ENCODE measurements at regions not wholly inside any gene's neighbourhood (a gene's known extent, or its start where the extent isn't known, plus 50 kb on each side); places are given as distances from the start of the nearest gene placed in this dataset. TPM values are rescaled to one million over a fixed set of nuclear protein-coding genes. Genes with fewer than 3 reads are reported as not detected.

GRCh38 chr4:75101906-75102786 is 169.2 kb downstream of the PARM1 start:
- H3K9me3 ChIP-seq: no peaks in the 10 kb centered on the region
- DNase-seq: no peak
- no peaks in the 10 kb centered on the region for H3K27me3 ChIP-seq
- TF ChIP-seq, protein P1, sequence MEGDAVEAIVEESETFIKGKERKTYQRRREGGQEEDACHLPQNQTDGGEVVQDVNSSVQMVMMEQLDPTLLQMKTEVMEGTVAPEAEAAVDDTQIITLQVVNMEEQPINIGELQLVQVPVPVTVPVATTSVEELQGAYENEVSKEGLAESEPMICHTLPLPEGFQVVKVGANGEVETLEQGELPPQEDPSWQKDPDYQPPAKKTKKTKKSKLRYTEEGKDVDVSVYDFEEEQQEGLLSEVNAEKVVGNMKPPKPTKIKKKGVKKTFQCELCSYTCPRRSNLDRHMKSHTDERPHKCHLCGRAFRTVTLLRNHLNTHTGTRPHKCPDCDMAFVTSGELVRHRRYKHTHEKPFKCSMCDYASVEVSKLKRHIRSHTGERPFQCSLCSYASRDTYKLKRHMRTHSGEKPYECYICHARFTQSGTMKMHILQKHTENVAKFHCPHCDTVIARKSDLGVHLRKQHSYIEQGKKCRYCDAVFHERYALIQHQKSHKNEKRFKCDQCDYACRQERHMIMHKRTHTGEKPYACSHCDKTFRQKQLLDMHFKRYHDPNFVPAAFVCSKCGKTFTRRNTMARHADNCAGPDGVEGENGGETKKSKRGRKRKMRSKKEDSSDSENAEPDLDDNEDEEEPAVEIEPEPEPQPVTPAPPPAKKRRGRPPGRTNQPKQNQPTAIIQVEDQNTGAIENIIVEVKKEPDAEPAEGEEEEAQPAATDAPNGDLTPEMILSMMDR (IDR thresholded peaks at IDR 0.05): no peak
- TF ChIP-seq POLR2A (IDR thresholded peaks at IDR 0.05): no peak
- no peak overlapping the region for H3K4me3 ChIP-seq
- intact Hi-C loops (cut with DNase I): no loop called here
- H3K36me3 ChIP-seq (replicated peaks in 1 of 2; ENCODE audit: insufficient read depth in 1 of 2, low read depth in 2 of 2): no peaks in the 10 kb centered on the region
- H3K4me1 ChIP-seq: no peaks in the 10 kb centered on the region
- WGBS, 2 donors: 53 to 72% methylated on average over 3 of the region's 3 CpGs
- ATAC-seq: no peak
- H3K27ac ChIP-seq: no peak overlapping the region

Small RNA genes in the stretch of these regions (small RNA-seq; reads per million reads assigned to genes)
- not detected for gene AC093870.1

Data from body of pancreas (tissue), 4 donors.